Mesendoderm (in vitro differentiated cells): ENCODE measurements at regions not wholly inside any gene's neighbourhood (a gene's known extent, or its start where the extent isn't known, plus 50 kb on each side); places are given as distances from the start of the nearest gene placed in this dataset.

Source experiments
- DNase-seq: peaks from one replicate; pipeline ENCODE4 v3.0.0; 2013
- H2AK5ac ChIP-seq: 2 replicates; pipeline ENCODE4 v1.6.1; 2013; ENCODE audit warnings: low read length, inconsistent platforms
- H2BK120ac ChIP-seq: 2 replicates; pipeline ENCODE4 v1.6.1; 2013; ENCODE audit warnings: low read depth, mild to moderate bottlenecking, low read length, moderate library complexity, mixed read lengths
- H2BK15ac ChIP-seq: replicated peaks from 2 replicates; pipeline ENCODE4 v1.6.1; 2013; ENCODE audit warnings: low read depth, mild to moderate bottlenecking, moderate library complexity
- H2BK5ac ChIP-seq: 2 replicates; pipeline ENCODE4 v1.6.1; 2013; ENCODE audit warnings: low read length, inconsistent platforms
- H3K18ac ChIP-seq: 2 replicates; pipeline ENCODE4 v1.6.1; 2013; ENCODE audit warnings: mild to moderate bottlenecking, low read length, mixed read lengths
- H3K23ac ChIP-seq: one replicate; pipeline ENCODE4 v1.6.1; 2013; ENCODE audit warnings: low read length
- H3K27ac ChIP-seq: 2 replicates; pipeline ENCODE4 v1.5.1; 2013; ENCODE audit warnings: low read depth, mild to moderate bottlenecking, inconsistent platforms, low read length, moderate library complexity
- H3K27me3 ChIP-seq: 2 replicates; pipeline ENCODE4 v1.6.1; 2013; ENCODE audit warnings: low read length, control low read depth, mild to moderate bottlenecking, inconsistent platforms; ENCODE audit not compliant: insufficient read depth, poor library complexity
- H3K36me3 ChIP-seq: 2 replicates; pipeline ENCODE4 v1.6.1; 2013; ENCODE audit warnings: low read length, inconsistent platforms; ENCODE audit not compliant: control insufficient read depth, insufficient read depth
- H3K4ac ChIP-seq: one replicate; pipeline ENCODE4 v1.6.1; 2013; ENCODE audit warnings: low read depth, mild to moderate bottlenecking, low read length, moderate library complexity
- H3K4me1 ChIP-seq: 2 replicates; pipeline ENCODE4 v1.6.1; 2013; ENCODE audit warnings: low read depth, low read length, inconsistent platforms; ENCODE audit not compliant: control insufficient read depth
- H3K4me2 ChIP-seq: 2 replicates; pipeline ENCODE4 v1.6.1; 2013; ENCODE audit warnings: low read length
- H3K4me3 ChIP-seq: 2 replicates; pipeline ENCODE4 v1.5.1; 2013; ENCODE audit warnings: mild to moderate bottlenecking, low read length
- H3K56ac ChIP-seq: one replicate; pipeline ENCODE4 v1.6.1; 2013; ENCODE audit warnings: low read length
- H3K79me1 ChIP-seq: 2 replicates; pipeline ENCODE4 v1.6.1; 2013; ENCODE audit warnings: low read length, inconsistent platforms
- H3K79me2 ChIP-seq: 2 replicates; pipeline ENCODE4 v1.6.1; 2013; ENCODE audit warnings: mild to moderate bottlenecking, low read length; ENCODE audit not compliant: control insufficient read depth, insufficient read depth
- H3K9ac ChIP-seq: 2 replicates; pipeline ENCODE4 v1.6.1; 2013; ENCODE audit warnings: low read length, inconsistent platforms
- H4K5ac ChIP-seq: one replicate; pipeline ENCODE4 v1.6.1; 2013; ENCODE audit warnings: low read length
- H4K8ac ChIP-seq: one replicate; pipeline ENCODE4 v1.6.1; 2013; ENCODE audit warnings: low read depth, mild to moderate bottlenecking, control low read depth, low read length, moderate library complexity
- WGBS: extraction: QIAGEN DNeasy Blood & Tissue Kit; methylation state at CpG from one replicate; pipeline ENCODE4 v1.1.7; 2013; ENCODE audit warnings: low lambda C conversion rate, missing lambda C conversion rate; ENCODE audit not compliant: insufficient coverage; ENCODE audit errors: extremely low coverage; 5-methylcytosine and 5-hydroxymethylcytosine counted together

- Histone ChIP-seq H3K27ac (no peak overlapping the region), H4K8ac (no peak overlapping the region), H3K4ac (no peak overlapping the region), H2BK120ac (no peak overlapping the region), H3K4me2 (no peak overlapping the region), H2BK5ac (no peak overlapping the region), H3K79me1 (no peaks in the 10 kb centered on the region), H3K23ac (no peak overlapping the region), H3K79me2 (no peaks in the 10 kb centered on the region), H4K5ac (no peak overlapping the region), H2BK15ac (no peak overlapping the region), H3K36me3 (no peaks in the 10 kb centered on the region), H3K4me1 (peaks cover 3% of the 10 kb centered on the region), H3K4me3 (no peak overlapping the region), H3K9ac (no peak overlapping the region), H3K18ac (no peak overlapping the region), H3K56ac (no peak overlapping the region), H2AK5ac (no peak overlapping the region), H3K27me3 (no peaks in the 10 kb centered on the region)
- no peak for DNase-seq
- no CpG with 5 or more reads among the region's 7 CpGs for WGBS
Measured at GRCh38 chr18:44548291-44549221, 132.1 kb upstream of the SETBP1 start.

DNA sequence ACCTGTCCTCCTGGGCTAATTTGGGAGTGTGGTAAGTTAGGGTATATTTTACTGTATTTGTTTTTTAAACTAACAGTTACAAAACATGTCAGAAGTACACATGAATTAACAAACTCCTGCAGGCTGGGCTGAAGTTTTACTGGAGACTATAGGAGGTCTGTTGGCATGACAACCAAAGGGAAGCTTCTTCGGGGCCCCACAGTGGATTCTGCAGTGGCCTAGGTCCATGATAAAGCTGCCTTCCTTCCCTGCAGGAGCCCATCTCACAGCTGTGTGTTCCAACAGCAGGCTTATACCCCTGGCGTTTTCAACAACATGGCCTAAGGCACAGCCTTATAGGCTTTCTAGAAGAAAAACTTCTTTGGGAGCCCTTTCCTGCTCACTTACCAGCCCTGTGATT is 128.0 kb upstream of the SETBP1 start:
- no peak overlapping the region for H4K8ac ChIP-seq
- H2BK120ac ChIP-seq = no peak overlapping the region
- H3K36me3 ChIP-seq = no peaks in the 10 kb centered on the region
- H2AK5ac ChIP-seq = no peak overlapping the region
- H4K5ac ChIP-seq = no peak overlapping the region
- no peak overlapping the region for H2BK5ac ChIP-seq
- peak overlapping the region; percentile 62 for H3K56ac ChIP-seq
- peak; percentile 89 for DNase-seq
- no peak overlapping the region for H3K23ac ChIP-seq
- peak overlapping the region; percentile 47 for H3K18ac ChIP-seq
- no peak overlapping the region for H3K4me3 ChIP-seq
- no peak overlapping the region for H3K9ac ChIP-seq
- no CpG with 5 or more reads among the region's 2 CpGs for WGBS
- no peak overlapping the region for H3K4me2 ChIP-seq
- no peak overlapping the region for H3K4ac ChIP-seq
- H2BK15ac ChIP-seq = no peak overlapping the region
- no peak overlapping the region for H3K27ac ChIP-seq
- H3K4me1 ChIP-seq = peaks cover 7% of the 10 kb centered on the region
- H3K27me3 ChIP-seq = no peaks in the 10 kb centered on the region
- H3K79me2 ChIP-seq = no peaks in the 10 kb centered on the region
- no peaks in the 10 kb centered on the region for H3K79me1 ChIP-seq

DNA sequence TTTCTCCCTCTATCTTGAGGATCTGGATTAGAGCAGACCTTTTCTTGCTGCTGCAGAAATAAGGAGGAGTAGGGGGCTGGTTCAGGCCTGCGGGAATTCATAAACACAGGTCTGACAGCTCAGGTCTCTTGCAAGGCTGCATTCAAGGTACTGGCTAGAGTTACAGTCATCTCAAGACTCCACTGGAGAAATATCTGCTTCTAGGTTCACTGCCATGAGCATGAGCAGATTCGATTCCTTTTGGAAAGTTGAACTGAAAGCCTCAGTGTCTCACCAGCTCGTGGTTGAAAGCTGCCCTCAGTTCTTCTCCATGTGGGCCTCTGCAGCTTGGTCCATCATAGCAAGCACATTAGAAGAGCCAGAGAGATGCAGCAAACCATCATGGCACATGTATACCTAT is 124.4 kb upstream of the SETBP1 start:
- Histone ChIP-seq H3K56ac (no peak overlapping the region), H4K5ac (no peak overlapping the region), H3K79me2 (no peaks in the 10 kb centered on the region), H3K4ac (no peak overlapping the region), H2BK5ac (no peak overlapping the region), H3K27ac (peak overlapping the region; percentile 12), H2AK5ac (no peak overlapping the region), H3K27me3 (no peaks in the 10 kb centered on the region), H4K8ac (no peak overlapping the region), H3K23ac (no peak overlapping the region), H3K36me3 (no peaks in the 10 kb centered on the region), H2BK15ac (no peak overlapping the region), H3K18ac (no peak overlapping the region), H3K9ac (no peak overlapping the region), H3K4me2 (no peak overlapping the region), H3K4me3 (no peak overlapping the region), H2BK120ac (no peak overlapping the region), H3K79me1 (no peaks in the 10 kb centered on the region), H3K4me1 (peaks cover 7% of the 10 kb centered on the region)
- no CpG with 5 or more reads among the region's 3 CpGs for WGBS
- no peak for DNase-seq

- Histone ChIP-seq H2BK120ac (no peak overlapping the region), H3K79me2 (no peaks in the 10 kb centered on the region), H3K56ac (no peak overlapping the region), H3K18ac (no peak overlapping the region), H3K4me3 (no peak overlapping the region), H2BK15ac (no peak overlapping the region), H3K27me3 (no peaks in the 10 kb centered on the region), H3K4me2 (no peak overlapping the region), H3K36me3 (no peaks in the 10 kb centered on the region), H4K5ac (no peak overlapping the region), H3K9ac (no peak overlapping the region), H3K27ac (no peak overlapping the region), H3K23ac (no peak overlapping the region), H2BK5ac (no peak overlapping the region), H4K8ac (no peak overlapping the region), H2AK5ac (no peak overlapping the region), H3K4ac (no peak overlapping the region), H3K79me1 (no peaks in the 10 kb centered on the region), H3K4me1 (peaks cover 4% of the 10 kb centered on the region)
- DNase-seq = no peak
- WGBS = no CpG with 5 or more reads among the region's 2 CpGs
Measured at GRCh38 chr18:44557616-44558151, 123.0 kb upstream of the SETBP1 start.

GRCh38 chr18:44558767-44559166 is 121.9 kb upstream of the SETBP1 start:
- no peaks in the 10 kb centered on the region for H3K36me3 ChIP-seq
- DNase-seq = no peak
- no peak overlapping the region for H3K23ac ChIP-seq
- H4K5ac ChIP-seq = no peak overlapping the region
- H2BK120ac ChIP-seq = no peak overlapping the region
- no CpG with 5 or more reads among the region's 1 CpG for WGBS
- no peak overlapping the region for H3K4ac ChIP-seq
- H3K4me2 ChIP-seq = no peak overlapping the region
- H3K4me1 ChIP-seq = peaks cover 4% of the 10 kb centered on the region
- no peak overlapping the region for H3K27ac ChIP-seq
- H3K9ac ChIP-seq = no peak overlapping the region
- no peaks in the 10 kb centered on the region for H3K79me1 ChIP-seq
- no peaks in the 10 kb centered on the region for H3K27me3 ChIP-seq
- H2BK15ac ChIP-seq = no peak overlapping the region
- H4K8ac ChIP-seq = no peak overlapping the region
- no peak overlapping the region for H3K18ac ChIP-seq
- H3K79me2 ChIP-seq = no peaks in the 10 kb centered on the region
- H3K56ac ChIP-seq = no peak overlapping the region
- H2AK5ac ChIP-seq = no peak overlapping the region
- no peak overlapping the region for H2BK5ac ChIP-seq
- no peak overlapping the region for H3K4me3 ChIP-seq
